ENCODE measurements at regions not wholly inside any gene's neighbourhood (a gene's known extent, or its start where the extent isn't known, plus 50 kb on each side); places are given as distances from the start of the nearest gene placed in this dataset.
"Not testable (repeated sequence)": the region's sequence is repeated elsewhere in the genome, so short reads cannot be mapped to it uniquely, and the experiment has no call there.

- H3K36me3 ChIP-seq (ENCODE audit: low read depth) = no peaks in the 10 kb centered on the region
- H3K27me3 ChIP-seq (ENCODE audit: insufficient read depth, low read depth) = peaks cover 51% of the 10 kb centered on the region
- H3F3A ChIP-seq (ENCODE audit: insufficient read depth, low read depth) = no peaks in the 10 kb centered on the region
- ChIA-PET CTCF (no interaction called here), POLR2A (ENCODE audit: unreplicated experiment) (no interaction called here)
- H3K27ac ChIP-seq = no peak overlapping the region
- no peak overlapping the region for H2AFZ ChIP-seq
- no peaks in the 10 kb centered on the region for H3K4me1 ChIP-seq (replicated peaks; ENCODE audit: insufficient read depth)
- no peak overlapping the region for H3K4me2 ChIP-seq
- H3K9me3 ChIP-seq (ENCODE audit: insufficient read depth, low read depth) = no peaks in the 10 kb centered on the region
- no peaks in the 10 kb centered on the region for H3K79me2 ChIP-seq (ENCODE audit: low read depth)
- no peak overlapping the region for H3K4me3 ChIP-seq
- BruUV-seq (replicated peaks) = no TSS peak
- DNase-seq = no peak
- no peaks in the 10 kb centered on the region for H3K9me2 ChIP-seq (ENCODE audit: insufficient read depth)
- peaks cover 4% of the 10 kb centered on the region; the same call in 1 of the 2 replicates for H4K20me1 ChIP-seq (ENCODE audit: insufficient read depth)
- TF ChIP-seq CTCF (conservative IDR thresholded peaks at IDR 0.05) (no peak), EZH2 (IDR thresholded peaks at IDR 0.05; ENCODE audit: low read depth) (no peak)
- intact Hi-C loops (cut with micrococcal nuclease; ENCODE audit: unreplicated experiment) = no loop called here
Observed at GRCh38 chr13:111668451-111668850, 348.0 kb downstream of the TEX29 start.

- H3K4me2 ChIP-seq; H4K20me1 ChIP-seq (ENCODE audit: insufficient read depth); H3K9me2 ChIP-seq (ENCODE audit: insufficient read depth); BruUV-seq (replicated peaks); DNase-seq; H3K4me1 ChIP-seq (replicated peaks; ENCODE audit: insufficient read depth); H3K79me2 ChIP-seq (ENCODE audit: low read depth); H3K4me3 ChIP-seq; H2AFZ ChIP-seq; POLR2A ChIA-PET (ENCODE audit: unreplicated experiment); H3F3A ChIP-seq (ENCODE audit: insufficient read depth, low read depth); H3K36me3 ChIP-seq (ENCODE audit: low read depth); H3K27ac ChIP-seq; H3K9me3 ChIP-seq (ENCODE audit: insufficient read depth, low read depth); intact Hi-C loops (cut with micrococcal nuclease; ENCODE audit: unreplicated experiment); CTCF ChIA-PET: not testable (repeated sequence)
- H3K27me3 ChIP-seq (ENCODE audit: insufficient read depth, low read depth) = peaks cover 15% of the 10 kb centered on the region
Observed at GRCh38 chr13:111672198-111672597, 351.8 kb downstream of the TEX29 start.

- POLR2A ChIA-PET (ENCODE audit: unreplicated experiment); H3K9me3 ChIP-seq (ENCODE audit: insufficient read depth, low read depth); H3K9me2 ChIP-seq (ENCODE audit: insufficient read depth); H3K27ac ChIP-seq; CTCF ChIA-PET; H3K36me3 ChIP-seq (ENCODE audit: low read depth); BruUV-seq (replicated peaks); H3F3A ChIP-seq (ENCODE audit: insufficient read depth, low read depth); H3K27me3 ChIP-seq (ENCODE audit: insufficient read depth, low read depth); H3K79me2 ChIP-seq (ENCODE audit: low read depth); H3K4me1 ChIP-seq (replicated peaks; ENCODE audit: insufficient read depth); H2AFZ ChIP-seq; DNase-seq; H3K4me2 ChIP-seq; H4K20me1 ChIP-seq (ENCODE audit: insufficient read depth); intact Hi-C loops (cut with micrococcal nuclease; ENCODE audit: unreplicated experiment); H3K4me3 ChIP-seq: not testable (repeated sequence)
Observed at GRCh38 chr13:111678120-111678882, 357.9 kb downstream of the TEX29 start.

- H3K9me3 ChIP-seq (ENCODE audit: insufficient read depth, low read depth); H3K4me3 ChIP-seq; H3K27ac ChIP-seq; H4K20me1 ChIP-seq (ENCODE audit: insufficient read depth); H3K36me3 ChIP-seq (ENCODE audit: low read depth); BruUV-seq (replicated peaks); intact Hi-C loops (cut with micrococcal nuclease; ENCODE audit: unreplicated experiment); H3K4me1 ChIP-seq (replicated peaks; ENCODE audit: insufficient read depth); H3K27me3 ChIP-seq (ENCODE audit: insufficient read depth, low read depth); H3K79me2 ChIP-seq (ENCODE audit: low read depth); H3K4me2 ChIP-seq; DNase-seq; CTCF ChIA-PET; POLR2A ChIA-PET (ENCODE audit: unreplicated experiment); H2AFZ ChIP-seq; H3F3A ChIP-seq (ENCODE audit: insufficient read depth, low read depth); H3K9me2 ChIP-seq (ENCODE audit: insufficient read depth): not testable (repeated sequence)
Observed at GRCh38 chr13:111679645-111680044, 359.2 kb downstream of the TEX29 start.

GRCh38 chr13:111680100-111680499, 359.7 kb downstream of the TEX29 start:
- CTCF ChIA-PET; POLR2A ChIA-PET (ENCODE audit: unreplicated experiment): not testable (repeated sequence)

GRCh38 chr13:111692028-111692427, 371.6 kb downstream of the TEX29 start:
- H4K20me1 ChIP-seq (ENCODE audit: insufficient read depth); POLR2A ChIA-PET (ENCODE audit: unreplicated experiment); CTCF ChIA-PET; H3F3A ChIP-seq (ENCODE audit: insufficient read depth, low read depth); intact Hi-C loops (cut with micrococcal nuclease; ENCODE audit: unreplicated experiment); H3K4me2 ChIP-seq; BruUV-seq (replicated peaks); H3K4me1 ChIP-seq (replicated peaks; ENCODE audit: insufficient read depth); H3K27ac ChIP-seq; H3K36me3 ChIP-seq (ENCODE audit: low read depth); H2AFZ ChIP-seq; H3K27me3 ChIP-seq (ENCODE audit: insufficient read depth, low read depth); H3K4me3 ChIP-seq; H3K79me2 ChIP-seq (ENCODE audit: low read depth); H3K9me3 ChIP-seq (ENCODE audit: insufficient read depth, low read depth); DNase-seq; H3K9me2 ChIP-seq (ENCODE audit: insufficient read depth): not testable (repeated sequence)

More at GRCh38 chr13:111680100-111680499, 359.7 kb downstream of the TEX29 start:
- H3K36me3 ChIP-seq (ENCODE audit: low read depth); H3K27ac ChIP-seq; intact Hi-C loops (cut with micrococcal nuclease; ENCODE audit: unreplicated experiment); H4K20me1 ChIP-seq (ENCODE audit: insufficient read depth); H2AFZ ChIP-seq; H3K4me1 ChIP-seq (replicated peaks; ENCODE audit: insufficient read depth); H3K79me2 ChIP-seq (ENCODE audit: low read depth); H3K4me3 ChIP-seq; BruUV-seq (replicated peaks); H3K4me2 ChIP-seq; H3K9me3 ChIP-seq (ENCODE audit: insufficient read depth, low read depth); H3K9me2 ChIP-seq (ENCODE audit: insufficient read depth); H3K27me3 ChIP-seq (ENCODE audit: insufficient read depth, low read depth); H3F3A ChIP-seq (ENCODE audit: insufficient read depth, low read depth); DNase-seq: not testable (repeated sequence)

- H2AFZ ChIP-seq; DNase-seq; intact Hi-C loops (cut with micrococcal nuclease; ENCODE audit: unreplicated experiment); CTCF ChIA-PET; BruUV-seq (replicated peaks); H3K4me3 ChIP-seq; H3K36me3 ChIP-seq (ENCODE audit: low read depth); POLR2A ChIA-PET (ENCODE audit: unreplicated experiment); H3K4me1 ChIP-seq (replicated peaks; ENCODE audit: insufficient read depth); H3K9me2 ChIP-seq (ENCODE audit: insufficient read depth); H4K20me1 ChIP-seq (ENCODE audit: insufficient read depth); H3K79me2 ChIP-seq (ENCODE audit: low read depth); H3K9me3 ChIP-seq (ENCODE audit: insufficient read depth, low read depth); H3K4me2 ChIP-seq; H3K27ac ChIP-seq; H3F3A ChIP-seq (ENCODE audit: insufficient read depth, low read depth); H3K27me3 ChIP-seq (ENCODE audit: insufficient read depth, low read depth): not testable (repeated sequence)
Observed at GRCh38 chr13:111696121-111696520, 370.8 kb upstream of the SOX1 start.

All from PC-9 (cell line).